ENCODE measurements at regions not wholly inside any gene's neighbourhood (a gene's known extent, or its start where the extent isn't known, plus 50 kb on each side); places are given as distances from the start of the nearest gene placed in this dataset.

- TF ChIP-seq CTCF (IDR thresholded peaks at IDR 0.05; ENCODE audit: insufficient read depth, low read length) (no peak), POLR2AphosphoS5 (IDR thresholded peaks at IDR 0.05; ENCODE audit: low read depth) (no peak)
Measured at GRCh38 chr14:22059201-22059600, 385.6 kb upstream of the OR4E1 start.
